GM12801 (cell line): ENCODE measurements at regions not wholly inside any gene's neighbourhood (a gene's known extent, or its start where the extent isn't known, plus 50 kb on each side); places are given as distances from the start of the nearest gene placed in this dataset.

Source experiments
- CTCF ChIP-seq: IDR thresholded peaks from one replicate; pipeline ENCODE4 v1.5.1; 2011; ENCODE audit warnings: control low read depth; ENCODE audit not compliant: insufficient read length; ENCODE audit errors: extremely low read depth

- no peak for TF ChIP-seq CTCF
Observed at GRCh38 chr7:113299748-113300147, 181.4 kb upstream of the SMIM30 start.

GRCh38 chr7:113298501-113298900 lies 180.1 kb upstream of the SMIM30 start:
- no peak for TF ChIP-seq CTCF

GRCh38 chr7:113294750-113295149 lies 176.4 kb upstream of the SMIM30 start:
- TF ChIP-seq CTCF: no peak

- no peak for TF ChIP-seq CTCF
Observed at GRCh38 chr7:113292105-113292504, 173.8 kb upstream of the SMIM30 start.

- TF ChIP-seq CTCF: no peak
Observed at GRCh38 chr7:113291058-113291457, 172.7 kb upstream of the SMIM30 start.

- TF ChIP-seq CTCF: no peak
Observed at GRCh38 chr7:113289140-113289740, 170.9 kb upstream of the SMIM30 start.

- TF ChIP-seq CTCF: no peak
Observed at GRCh38 chr7:113285411-113285810, 167.1 kb upstream of the SMIM30 start.
